Thoracic aorta (tissue), 2 donors: ENCODE measurements at regions not wholly inside any gene's neighbourhood (a gene's known extent, or its start where the extent isn't known, plus 50 kb on each side); places are given as distances from the start of the nearest gene placed in this dataset.
"Not testable (repeated sequence)": the region's sequence is repeated elsewhere in the genome, so short reads cannot be mapped to it uniquely, and the experiment has no call there.

Source experiments
- ATAC-seq: fragments of 150-250 bp; one replicate; pipeline ENCODE4 v1.8.0; 2017; ENCODE audit warnings: low read depth; ENCODE audit not compliant: insufficient number of reproducible peaks, low FRiP score
- DNase-seq: peaks from one replicate; pipeline ENCODE4 v3.0.0-alpha.2; 2020; ENCODE audit warnings: low spot score
- H3K27ac ChIP-seq, 2 donors: fragments of 200-600 bp; sonication (generic); 1 replicate in 1 of 2; 2 replicates in 1 of 2; pipeline ENCODE4 v1.5.1; 2016; ENCODE audit warnings: mild to moderate bottlenecking in 2 of 2, moderate library complexity in 2 of 2
- H3K27me3 ChIP-seq: fragments of 200-600 bp; sonication (generic); replicated peaks from 2 replicates; pipeline ENCODE4 v1.6.0; 2016; ENCODE audit warnings: mild to moderate bottlenecking; ENCODE audit not compliant: insufficient read depth
- H3K36me3 ChIP-seq: fragments of 200-600 bp; sonication (generic); one replicate; pipeline ENCODE4 v1.5.1; 2016
- H3K4me1 ChIP-seq, 2 donors: fragments of 200-600 bp; sonication (generic); 1 replicate in 1 of 2; 2 replicates in 1 of 2; pipeline versions ENCODE4 v1.5.1 to v1.6.0; 2016; ENCODE audit warnings: low read depth in 2 of 2, mild to moderate bottlenecking in 1 of 2; ENCODE audit not compliant: control insufficient read depth in 1 of 2
- H3K4me3 ChIP-seq: fragments of 200-600 bp; sonication (generic); 2 replicates; pipeline ENCODE4 v1.5.1; 2016; ENCODE audit warnings: mild to moderate bottlenecking
- H3K9me3 ChIP-seq: fragments of 200-600 bp; sonication (generic); 2 replicates; pipeline ENCODE4 v1.5.1; 2016
- TF ChIP-seq, protein P1 (sequence below): fragments of 200-600 bp; sonication (generic); IDR thresholded peaks from one replicate; pipeline ENCODE4 v1.5.1; 2019; ENCODE audit warnings: antibody characterized with exemption

DNA sequence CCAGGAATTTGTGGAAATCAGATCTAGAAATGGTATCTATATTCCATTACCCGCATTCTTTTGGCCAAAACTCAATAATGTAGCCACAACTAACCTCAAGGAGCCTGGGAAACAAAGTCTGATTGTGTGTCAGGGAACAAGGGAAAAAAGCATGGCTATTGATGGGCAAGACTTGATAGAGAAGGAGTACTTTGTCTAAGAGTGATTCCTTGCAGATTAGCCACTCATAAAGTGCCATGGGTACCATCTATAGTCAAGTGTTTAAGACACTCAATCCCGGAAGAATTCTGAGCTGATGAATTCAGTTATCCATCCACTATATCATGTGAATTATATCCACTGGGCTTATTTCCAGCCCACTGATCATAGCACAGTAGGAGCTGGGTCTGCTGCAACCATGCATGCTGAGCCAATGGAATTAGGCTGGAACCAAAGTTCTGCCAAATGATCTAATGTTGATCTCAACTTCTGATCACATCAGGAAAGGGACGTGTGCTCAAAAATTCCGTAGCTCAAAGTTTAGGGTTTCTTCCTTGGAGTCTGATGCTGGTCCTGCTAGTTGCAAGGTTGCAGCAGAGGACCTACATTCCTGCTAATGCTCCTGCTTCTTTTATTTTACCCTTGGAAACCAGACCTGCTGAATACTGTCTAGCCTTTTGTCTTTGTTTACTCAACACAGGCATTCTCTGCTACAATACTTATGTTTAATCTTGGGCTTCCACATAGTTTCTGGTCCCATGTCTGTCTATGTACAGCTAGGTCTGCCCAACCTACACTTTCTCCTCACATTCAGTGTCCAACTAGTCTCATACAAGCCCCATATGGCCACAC lies 629.7 kb downstream of the IRS1 start:
- ATAC-seq, result no peak
- H3K9me3 ChIP-seq, result no peaks in the 10 kb centered on the region
- H3K27me3 ChIP-seq, result no peaks in the 10 kb centered on the region
- H3K36me3 ChIP-seq, result no peaks in the 10 kb centered on the region
- no peak for DNase-seq
- TF ChIP-seq, protein P1, sequence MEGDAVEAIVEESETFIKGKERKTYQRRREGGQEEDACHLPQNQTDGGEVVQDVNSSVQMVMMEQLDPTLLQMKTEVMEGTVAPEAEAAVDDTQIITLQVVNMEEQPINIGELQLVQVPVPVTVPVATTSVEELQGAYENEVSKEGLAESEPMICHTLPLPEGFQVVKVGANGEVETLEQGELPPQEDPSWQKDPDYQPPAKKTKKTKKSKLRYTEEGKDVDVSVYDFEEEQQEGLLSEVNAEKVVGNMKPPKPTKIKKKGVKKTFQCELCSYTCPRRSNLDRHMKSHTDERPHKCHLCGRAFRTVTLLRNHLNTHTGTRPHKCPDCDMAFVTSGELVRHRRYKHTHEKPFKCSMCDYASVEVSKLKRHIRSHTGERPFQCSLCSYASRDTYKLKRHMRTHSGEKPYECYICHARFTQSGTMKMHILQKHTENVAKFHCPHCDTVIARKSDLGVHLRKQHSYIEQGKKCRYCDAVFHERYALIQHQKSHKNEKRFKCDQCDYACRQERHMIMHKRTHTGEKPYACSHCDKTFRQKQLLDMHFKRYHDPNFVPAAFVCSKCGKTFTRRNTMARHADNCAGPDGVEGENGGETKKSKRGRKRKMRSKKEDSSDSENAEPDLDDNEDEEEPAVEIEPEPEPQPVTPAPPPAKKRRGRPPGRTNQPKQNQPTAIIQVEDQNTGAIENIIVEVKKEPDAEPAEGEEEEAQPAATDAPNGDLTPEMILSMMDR, result no peak
- no peaks in the 10 kb centered on the region for H3K4me1 ChIP-seq
- H3K4me3 ChIP-seq, result no peak overlapping the region
- H3K27ac ChIP-seq, result no peak overlapping the region

DNA sequence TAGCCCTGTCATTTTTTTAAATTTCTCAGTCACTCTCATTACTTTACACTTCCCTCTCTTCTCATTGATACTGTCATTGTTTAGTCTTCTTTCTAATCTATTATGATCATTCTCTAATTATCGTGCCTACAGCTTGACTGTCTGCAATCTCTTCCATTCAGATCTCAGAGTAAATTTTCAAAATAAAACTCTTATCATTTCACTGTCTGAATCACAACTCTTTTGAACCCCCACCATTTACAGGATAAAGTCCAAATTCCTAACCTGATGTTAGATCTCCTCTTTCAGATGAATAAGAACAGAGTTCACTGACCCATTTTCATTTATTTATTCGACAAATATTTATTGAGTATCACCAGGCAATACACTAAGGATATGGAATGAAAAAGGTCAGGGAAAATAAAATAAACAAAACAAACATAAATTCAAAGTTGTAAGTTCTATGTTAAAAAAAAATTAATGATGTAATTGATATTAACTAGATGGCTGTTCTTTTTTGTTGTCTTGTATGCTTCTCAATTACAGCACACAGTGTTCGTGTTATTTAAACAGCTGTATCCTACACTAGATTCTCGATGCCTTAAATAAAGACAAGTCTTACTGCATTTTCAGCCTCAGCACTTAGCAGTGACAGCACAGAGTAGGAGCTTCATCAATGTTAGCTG lies 631.0 kb downstream of the IRS1 start:
- DNase-seq (no peak), ATAC-seq (no peak)
- H3K27me3 ChIP-seq, result no peaks in the 10 kb centered on the region
- H3K4me1 ChIP-seq, result no peaks in the 10 kb centered on the region
- H3K36me3 ChIP-seq, result no peaks in the 10 kb centered on the region
- TF ChIP-seq, protein P1, result no peak
- H3K9me3 ChIP-seq, result no peaks in the 10 kb centered on the region
- no peak overlapping the region for H3K27ac ChIP-seq
- no peak overlapping the region for H3K4me3 ChIP-seq

DNA sequence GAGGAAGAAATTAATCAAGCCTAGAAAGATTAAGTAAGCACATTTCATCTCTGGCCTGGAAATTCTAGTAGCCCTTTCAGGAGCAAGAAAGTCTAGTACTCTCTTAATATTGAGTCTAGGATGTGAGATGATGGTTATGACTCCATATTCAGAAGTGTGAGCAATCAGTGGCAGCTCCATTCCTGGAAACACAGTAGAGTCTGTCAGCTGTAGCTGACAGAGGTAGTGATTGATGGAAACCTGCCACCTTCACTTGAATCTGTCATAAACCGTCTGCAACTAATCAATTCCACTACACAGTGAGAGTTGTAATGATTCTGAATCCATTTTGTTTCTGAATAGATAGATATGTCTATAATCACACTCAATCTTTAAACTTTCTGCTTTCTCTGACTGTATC lies 635.1 kb downstream of the IRS1 start:
- no peaks in the 10 kb centered on the region for H3K4me1 ChIP-seq
- H3K27ac ChIP-seq, result no peak overlapping the region
- ATAC-seq (no peak), DNase-seq (no peak)
- no peaks in the 10 kb centered on the region for H3K27me3 ChIP-seq
- H3K9me3 ChIP-seq, result no peaks in the 10 kb centered on the region
- H3K36me3 ChIP-seq, result no peaks in the 10 kb centered on the region
- H3K4me3 ChIP-seq, result no peak overlapping the region
- TF ChIP-seq, protein P1, result no peak

DNA sequence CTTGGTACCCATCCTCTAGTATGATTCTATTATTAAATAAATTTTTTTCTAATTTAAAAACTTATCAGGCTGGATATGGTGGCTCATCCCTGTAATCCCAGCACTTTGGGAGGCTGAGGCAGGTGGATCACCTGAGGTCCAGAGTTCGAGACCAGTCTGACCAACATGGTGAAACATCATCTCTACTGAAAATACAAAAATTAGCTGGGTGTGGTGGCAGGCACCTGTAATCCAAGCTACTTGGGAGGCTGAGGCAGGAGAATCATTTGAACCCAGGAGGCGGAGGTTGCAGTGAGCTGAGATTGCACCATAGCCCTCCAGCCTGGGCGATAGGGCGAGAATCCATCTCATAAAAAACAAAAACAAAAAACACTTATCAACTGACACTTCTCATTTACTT lies 639.0 kb downstream of the IRS1 start:
- not testable (repeated sequence) for H3K4me1 ChIP-seq, DNase-seq, H3K9me3 ChIP-seq, H3K4me3 ChIP-seq, H3K27ac ChIP-seq, H3K36me3 ChIP-seq, ATAC-seq, H3K27me3 ChIP-seq

DNA sequence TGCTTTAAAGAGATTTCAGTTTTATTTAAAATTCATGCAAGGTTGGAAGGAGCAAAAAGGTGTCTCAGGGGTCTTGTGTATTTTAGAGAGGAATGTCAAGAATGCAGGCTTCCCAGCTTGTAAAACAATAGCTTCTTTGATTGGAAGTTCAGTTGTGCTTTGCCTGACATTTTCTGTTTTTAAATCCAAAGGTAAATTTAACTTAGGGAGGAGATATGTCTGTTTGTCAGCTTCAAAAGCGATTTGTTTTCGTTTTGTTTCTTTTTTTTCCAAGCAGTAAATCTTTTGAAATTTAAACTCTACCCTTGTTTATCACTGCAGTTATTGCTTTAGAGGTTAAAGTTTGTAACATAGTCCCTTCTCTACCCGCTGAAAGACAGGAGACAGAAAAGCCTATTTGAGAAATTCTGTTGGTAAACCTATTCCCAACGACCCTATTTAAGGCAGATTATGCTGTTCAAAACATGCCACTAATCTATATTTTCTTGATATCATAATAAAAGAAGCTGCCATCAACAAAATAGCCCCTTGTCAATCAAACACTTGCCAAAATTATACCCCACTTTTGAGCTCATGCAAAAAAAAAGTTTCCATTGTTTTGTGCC lies 639.6 kb downstream of the IRS1 start:
- Histone ChIP-seq H3K27me3 (no peaks in the 10 kb centered on the region), H3K27ac (no peak overlapping the region)

More for the DNA sequence above, 639.6 kb downstream of the IRS1 start:
- ATAC-seq (no peak), DNase-seq (no peak)
- Histone ChIP-seq H3K9me3 (no peaks in the 10 kb centered on the region), H3K4me1 (no peaks in the 10 kb centered on the region), H3K36me3 (no peaks in the 10 kb centered on the region), H3K4me3 (no peak overlapping the region)
- TF ChIP-seq, protein P1, result no peak
